ENCODE measurements at regions not wholly inside any gene's neighbourhood (a gene's known extent, or its start where the extent isn't known, plus 50 kb on each side); places are given as distances from the start of the nearest gene placed in this dataset.
"Not testable (repeated sequence)": the region's sequence is repeated elsewhere in the genome, so short reads cannot be mapped to it uniquely, and the experiment has no call there.

GRCh38 chr5:62790348-62790747, 211.7 kb downstream of the LRRC70 start:
- no peak for DNase-seq (ENCODE audit: low read depth, low spot score)
- no peaks in the 10 kb centered on the region for H3K9me3 ChIP-seq (ENCODE audit: low read depth, low read length)
- no peak overlapping the region for H3K9ac ChIP-seq (ENCODE audit: insufficient read length)

GRCh38 chr5:62786099-62786498, 207.5 kb downstream of the LRRC70 start:
- DNase-seq (ENCODE audit: low read depth, low spot score): no peak
- Histone ChIP-seq H3K9me3 (ENCODE audit: low read depth, low read length) (no peaks in the 10 kb centered on the region), H3K9ac (ENCODE audit: insufficient read length) (no peak overlapping the region), H3K4me3 (no peak overlapping the region), H3K36me3 (ENCODE audit: insufficient read depth, low read length) (no peaks in the 10 kb centered on the region), H3K27ac (no peak overlapping the region)
- TF ChIP-seq POLR2AphosphoS5 (IDR thresholded peaks at IDR 0.05; ENCODE audit: borderline replicate concordance, low read depth, low read length): no peak
- TF ChIP-seq EZH2 (IDR thresholded peaks at IDR 0.05): no peak
- no peak for TF ChIP-seq FOXP2 (optimal IDR thresholded peaks at IDR 0.05; ENCODE audit: control extremely low read depth, extremely low read length, insufficient read depth)

More at GRCh38 chr5:62790348-62790747, 211.7 kb downstream of the LRRC70 start:
- H3K4me3 ChIP-seq: no peak overlapping the region
- no peaks in the 10 kb centered on the region for H3K36me3 ChIP-seq (ENCODE audit: insufficient read depth, low read length)
- TF ChIP-seq POLR2AphosphoS5 (IDR thresholded peaks at IDR 0.05; ENCODE audit: borderline replicate concordance, low read depth, low read length) (no peak), FOXP2 (optimal IDR thresholded peaks at IDR 0.05; ENCODE audit: control extremely low read depth, extremely low read length, insufficient read depth) (no peak), EZH2 (IDR thresholded peaks at IDR 0.05) (no peak)
- no peak overlapping the region for H3K27ac ChIP-seq

- no peak overlapping the region for H3K27ac ChIP-seq
- H3K4me3 ChIP-seq: no peak overlapping the region
- TF ChIP-seq EZH2 (IDR thresholded peaks at IDR 0.05): no peak
- TF ChIP-seq POLR2AphosphoS5 (IDR thresholded peaks at IDR 0.05; ENCODE audit: borderline replicate concordance, low read depth, low read length): no peak
- no peak for TF ChIP-seq FOXP2 (optimal IDR thresholded peaks at IDR 0.05; ENCODE audit: control extremely low read depth, extremely low read length, insufficient read depth)
- no peak overlapping the region for H3K9ac ChIP-seq (ENCODE audit: insufficient read length)
- H3K36me3 ChIP-seq (ENCODE audit: insufficient read depth, low read length): no peaks in the 10 kb centered on the region
- H3K9me3 ChIP-seq (ENCODE audit: low read depth, low read length): no peaks in the 10 kb centered on the region
- no peak for DNase-seq (ENCODE audit: low read depth, low spot score)
These were observed 207.0 kb downstream of the LRRC70 start for GRCh38 chr5:62785588-62785987.

DNA sequence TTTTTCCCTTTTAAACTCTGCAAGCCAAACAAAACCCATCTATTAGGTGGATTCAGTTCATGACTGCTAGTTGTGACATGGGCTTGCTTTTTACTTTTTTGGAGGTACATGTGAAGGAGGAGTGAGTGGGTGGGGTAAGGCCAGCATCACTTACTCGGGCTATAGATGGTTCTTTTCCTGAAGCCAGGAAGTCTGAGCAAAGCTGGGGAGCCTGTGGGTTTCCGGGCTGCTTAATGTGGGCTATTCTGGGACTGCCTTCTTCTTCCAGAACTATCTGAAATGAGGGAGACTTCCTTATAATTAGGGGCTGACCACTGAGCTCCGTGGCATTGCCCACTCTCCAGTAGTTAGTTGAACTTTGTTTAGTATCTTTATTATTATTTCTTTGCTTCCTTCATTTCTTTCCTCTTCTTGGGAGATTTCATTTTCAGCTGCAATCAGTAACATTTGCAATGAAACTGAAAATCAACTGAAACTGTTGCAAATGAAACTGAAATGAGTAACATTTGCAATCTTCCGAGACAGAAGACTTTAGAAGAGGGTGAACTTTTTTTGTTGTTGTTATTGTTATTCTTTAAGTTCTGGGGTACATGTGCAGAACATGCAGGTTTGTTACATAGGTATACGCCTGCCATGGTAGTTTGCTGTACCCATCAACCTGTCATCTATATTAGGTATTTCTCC, 204.9 kb downstream of the LRRC70 start:
- Histone ChIP-seq H3K36me3 (ENCODE audit: insufficient read depth, low read length) (no peaks in the 10 kb centered on the region), H3K27ac (no peak overlapping the region), H3K4me3 (no peak overlapping the region), H3K9me3 (ENCODE audit: low read depth, low read length) (no peaks in the 10 kb centered on the region), H3K9ac (ENCODE audit: insufficient read length) (no peak overlapping the region)
- TF ChIP-seq FOXP2 (optimal IDR thresholded peaks at IDR 0.05; ENCODE audit: control extremely low read depth, extremely low read length, insufficient read depth): no peak
- no peak for TF ChIP-seq POLR2AphosphoS5 (IDR thresholded peaks at IDR 0.05; ENCODE audit: borderline replicate concordance, low read depth, low read length)
- TF ChIP-seq EZH2 (IDR thresholded peaks at IDR 0.05): no peak
- DNase-seq (ENCODE audit: low read depth, low spot score): no peak

GRCh38 chr5:62780888-62781287, 202.3 kb downstream of the LRRC70 start:
- no peak for DNase-seq (ENCODE audit: low read depth, low spot score)
- Histone ChIP-seq H3K9ac (ENCODE audit: insufficient read length) (no peak overlapping the region), H3K4me3 (no peak overlapping the region), H3K9me3 (ENCODE audit: low read depth, low read length) (no peaks in the 10 kb centered on the region), H3K36me3 (ENCODE audit: insufficient read depth, low read length) (no peaks in the 10 kb centered on the region), H3K27ac (no peak overlapping the region)
- TF ChIP-seq EZH2 (IDR thresholded peaks at IDR 0.05) (no peak), FOXP2 (optimal IDR thresholded peaks at IDR 0.05; ENCODE audit: control extremely low read depth, extremely low read length, insufficient read depth) (no peak), POLR2AphosphoS5 (IDR thresholded peaks at IDR 0.05; ENCODE audit: borderline replicate concordance, low read depth, low read length) (no peak)

- no peaks in the 10 kb centered on the region for H3K9me3 ChIP-seq (ENCODE audit: low read depth, low read length)
- TF ChIP-seq EZH2 (IDR thresholded peaks at IDR 0.05) (no peak), POLR2AphosphoS5 (IDR thresholded peaks at IDR 0.05; ENCODE audit: borderline replicate concordance, low read depth, low read length) (no peak), FOXP2 (optimal IDR thresholded peaks at IDR 0.05; ENCODE audit: control extremely low read depth, extremely low read length, insufficient read depth) (no peak)
- H3K9ac ChIP-seq (ENCODE audit: insufficient read length): no peak overlapping the region
- H3K27ac ChIP-seq: no peak overlapping the region
- H3K36me3 ChIP-seq (ENCODE audit: insufficient read depth, low read length): no peaks in the 10 kb centered on the region
- no peak for DNase-seq (ENCODE audit: low read depth, low spot score)
- H3K4me3 ChIP-seq: no peak overlapping the region
These were observed 201.6 kb downstream of the LRRC70 start for GRCh38 chr5:62780230-62780629.

DNA sequence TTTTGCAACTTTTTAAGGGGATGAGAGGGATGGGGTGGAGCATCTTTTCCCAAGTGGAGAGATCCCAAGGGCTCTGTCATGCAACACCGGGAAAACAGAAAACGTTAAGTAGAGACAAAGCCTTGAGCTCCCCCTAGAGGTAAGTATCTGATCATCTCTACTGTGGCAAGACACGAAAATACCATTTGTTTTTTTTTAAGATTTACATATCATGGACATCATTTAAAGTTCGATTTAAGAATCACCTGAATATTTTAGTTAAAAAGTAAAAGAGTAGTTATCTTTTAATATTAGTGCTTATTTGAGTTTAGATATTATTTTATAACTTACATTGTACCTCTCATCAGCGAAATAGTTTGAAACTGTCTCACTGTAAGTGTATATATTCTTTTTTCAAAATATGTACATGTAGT, 200.4 kb downstream of the LRRC70 start:
- Histone ChIP-seq H3K27ac (no peak overlapping the region), H3K36me3 (ENCODE audit: insufficient read depth, low read length) (no peaks in the 10 kb centered on the region), H3K9me3 (ENCODE audit: low read depth, low read length) (no peaks in the 10 kb centered on the region), H3K9ac (ENCODE audit: insufficient read length) (no peak overlapping the region), H3K4me3 (no peak overlapping the region)
- peak; percentile 32 for DNase-seq (ENCODE audit: low read depth, low spot score)
- TF ChIP-seq POLR2AphosphoS5 (IDR thresholded peaks at IDR 0.05; ENCODE audit: borderline replicate concordance, low read depth, low read length) (no peak), EZH2 (IDR thresholded peaks at IDR 0.05) (no peak), FOXP2 (optimal IDR thresholded peaks at IDR 0.05; ENCODE audit: control extremely low read depth, extremely low read length, insufficient read depth) (no peak)

DNA sequence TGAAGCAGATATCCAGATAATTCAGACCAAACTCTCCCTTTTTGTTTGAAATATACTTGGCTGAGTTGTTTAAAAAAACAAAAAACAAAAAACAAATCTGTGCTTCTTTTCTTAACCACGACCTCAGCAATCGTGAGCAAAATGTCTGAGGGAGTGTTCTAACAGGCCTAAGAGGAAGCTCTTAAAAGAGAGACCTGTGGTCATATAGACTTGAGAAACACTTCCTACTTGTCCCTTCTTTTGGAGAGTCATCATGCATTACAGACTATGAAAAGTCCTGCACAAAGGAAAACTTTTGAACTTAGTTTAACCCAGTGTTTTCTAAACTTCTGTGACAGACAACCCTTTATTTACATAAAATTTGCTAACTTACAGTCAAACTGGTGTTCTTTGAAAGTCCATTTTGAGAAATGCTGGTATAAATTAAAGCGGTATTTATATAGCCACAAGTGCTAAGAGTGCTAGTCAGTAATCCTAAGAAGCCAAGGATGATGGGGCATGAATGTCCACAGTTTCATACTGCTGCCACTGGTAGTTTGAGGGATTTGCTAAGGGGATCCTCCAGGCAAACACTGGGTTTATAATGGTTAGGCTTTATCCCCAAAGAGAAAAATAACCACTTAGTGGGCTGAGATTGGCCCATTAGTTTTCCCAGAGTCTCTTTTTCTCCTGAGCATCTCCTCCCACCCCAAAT, 199.8 kb downstream of the LRRC70 start:
- TF ChIP-seq POLR2AphosphoS5 (IDR thresholded peaks at IDR 0.05; ENCODE audit: borderline replicate concordance, low read depth, low read length) (no peak), FOXP2 (optimal IDR thresholded peaks at IDR 0.05; ENCODE audit: control extremely low read depth, extremely low read length, insufficient read depth) (no peak), EZH2 (IDR thresholded peaks at IDR 0.05) (no peak)
- Histone ChIP-seq H3K4me3 (no peak overlapping the region), H3K27ac (no peak overlapping the region), H3K9me3 (ENCODE audit: low read depth, low read length) (no peaks in the 10 kb centered on the region), H3K9ac (ENCODE audit: insufficient read length) (no peak overlapping the region), H3K36me3 (ENCODE audit: insufficient read depth, low read length) (no peaks in the 10 kb centered on the region)
- DNase-seq (ENCODE audit: low read depth, low spot score): no peak

DNA sequence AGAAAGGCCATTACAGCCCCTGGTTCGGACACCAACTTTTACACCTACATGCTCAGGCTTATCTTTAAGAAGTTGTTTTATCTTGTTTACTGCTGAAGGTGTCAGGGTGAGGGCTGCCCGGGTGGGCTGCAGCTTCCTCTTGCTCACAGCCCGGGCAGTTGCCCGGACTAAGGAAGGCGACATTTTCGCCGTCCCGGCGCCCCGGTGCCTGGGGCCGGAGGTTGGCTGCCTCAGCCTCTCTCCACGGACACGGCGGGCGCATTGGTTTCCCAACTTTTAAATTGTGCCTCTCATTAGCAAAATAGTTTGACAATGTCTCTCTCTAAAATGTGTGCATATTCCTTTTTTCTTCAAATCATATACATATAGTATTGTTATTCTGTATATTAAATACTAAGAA, 198.5 kb downstream of the LRRC70 start:
- not testable (repeated sequence) for H3K36me3 ChIP-seq (ENCODE audit: insufficient read depth, low read length); H3K9ac ChIP-seq (ENCODE audit: insufficient read length); H3K27ac ChIP-seq; DNase-seq (ENCODE audit: low read depth, low spot score); H3K4me3 ChIP-seq; H3K9me3 ChIP-seq (ENCODE audit: low read depth, low read length)

DNA sequence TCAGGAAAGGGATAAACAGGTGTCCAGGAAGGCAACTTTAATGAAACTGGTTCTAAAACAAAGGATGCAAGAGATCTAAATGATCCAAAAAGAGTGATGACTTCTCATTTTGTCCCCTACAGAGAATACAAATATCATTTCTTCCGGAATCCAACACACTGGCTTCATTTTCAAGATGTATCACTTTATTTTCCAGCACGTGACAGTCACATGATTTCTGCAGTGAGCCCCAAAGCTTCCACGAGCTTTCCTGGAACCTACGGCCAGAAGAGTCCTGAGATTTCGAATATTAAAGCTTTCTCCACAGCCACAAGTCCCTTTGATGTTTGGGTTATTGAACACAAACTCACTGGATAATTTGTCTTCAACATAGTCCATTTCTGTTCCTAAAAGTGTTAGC, 198.0 kb downstream of the LRRC70 start:
- H3K36me3 ChIP-seq (ENCODE audit: insufficient read depth, low read length); H3K9ac ChIP-seq (ENCODE audit: insufficient read length); H3K27ac ChIP-seq; DNase-seq (ENCODE audit: low read depth, low spot score); H3K4me3 ChIP-seq; H3K9me3 ChIP-seq (ENCODE audit: low read depth, low read length): not testable (repeated sequence)

Measured in SK-N-MC (cell line).